CD4-positive, alpha-beta T cell (primary cell): ENCODE measurements at regions not wholly inside any gene's neighbourhood (a gene's known extent, or its start where the extent isn't known, plus 50 kb on each side); places are given as distances from the start of the nearest gene placed in this dataset.

Experiments
- ATAC-seq: fragments of 200-7000 bp; cut with Tn5 transposase; one replicate; pipeline ENCODE4 v1.10.0; 2022; ENCODE audit warnings: mild to moderate bottlenecking; ENCODE audit not compliant: poor library complexity
- CTCF ChIA-PET: fragments of 350-600 bp; sonication (Branson Sonifier 250); formaldehyde crosslinking; loops from one replicate; lab custom pipeline; 2021; ENCODE audit warnings: antibody characterized with exemption, inconsistent platforms; lab: Charles Lee
- POLR2A ChIA-PET: fragments of 350-600 bp; sonication (Branson Sonifier 250); formaldehyde crosslinking; loops from one replicate; lab custom pipeline; 2021; ENCODE audit warnings: antibody characterized with exemption, inconsistent platforms; lab: Charles Lee
- DNase-seq, 14 experiments: peaks; one replicate each; pipeline ENCODE4 v3.0.0-alpha.2; 2013 to 2020; ENCODE audit warnings: mixed read lengths in 2 of 14
- H3K27ac ChIP-seq, 2 donors: one replicate each; pipeline versions ENCODE4 v1.5.1 to v1.7.0; 2013; ENCODE audit warnings: low read length in 2 of 2, low read depth in 1 of 2, mild to moderate bottlenecking in 1 of 2
- H3K27me3 ChIP-seq, 2 experiments: 1 replicate in 1 of 2; 2 replicates in 1 of 2; pipeline versions ENCODE4 v1.6.1 to v1.7.0; 2013; ENCODE audit warnings: low read length in 2 of 2, control low read depth in 1 of 2, mild to moderate bottlenecking in 1 of 2, moderate library complexity in 1 of 2; ENCODE audit not compliant: insufficient read depth in 2 of 2, control insufficient read depth in 1 of 2
- H3K36me3 ChIP-seq: one replicate; pipeline ENCODE4 v1.6.1; 2013; ENCODE audit warnings: low read length, control low read depth; ENCODE audit not compliant: insufficient read depth
- H3K4me1 ChIP-seq: one replicate; pipeline ENCODE4 v1.6.1; 2013; ENCODE audit warnings: low read length, control low read depth; ENCODE audit not compliant: insufficient read depth
- H3K4me3 ChIP-seq: one replicate; pipeline ENCODE4 v1.5.1; 2013; ENCODE audit warnings: mild to moderate bottlenecking, low read length, moderate library complexity
- H3K9me3 ChIP-seq, 2 experiments: 1 replicate in 1 of 2; 2 replicates in 1 of 2; pipeline versions ENCODE4 v1.6.1 to v1.7.0; 2013; ENCODE audit warnings: low read length in 2 of 2, mild to moderate bottlenecking in 2 of 2, control low read depth in 1 of 2, moderate library complexity in 1 of 2; ENCODE audit not compliant: control insufficient read depth in 1 of 2, insufficient read depth in 1 of 2
- H3K27ac Mint-ChIP-seq: one replicate; pipeline ENCODE4 v1.8.0; 2020; ENCODE audit warnings: mixed read lengths
- H3K27me3 Mint-ChIP-seq: one replicate; pipeline ENCODE4 v1.8.0; 2021; ENCODE audit warnings: mixed read lengths
- H3K36me3 Mint-ChIP-seq: one replicate; pipeline ENCODE4 v1.8.0; 2021; ENCODE audit warnings: low read depth, mixed read lengths
- H3K4me1 Mint-ChIP-seq: one replicate; pipeline ENCODE4 v1.8.0; 2021; ENCODE audit warnings: low read depth, mixed read lengths
- H3K4me3 Mint-ChIP-seq: one replicate; pipeline ENCODE4 v1.8.0; 2020; ENCODE audit warnings: mild to moderate bottlenecking, mixed read lengths
- H3K9me3 Mint-ChIP-seq: one replicate; pipeline ENCODE4 v1.8.0; 2020; ENCODE audit warnings: mixed read lengths
- CTCF ChIP-seq: fragments of 200-600 bp; IDR thresholded peaks from one replicate; pipeline ENCODE4 v1.8.0; 2022; ENCODE audit warnings: antibody characterized with exemption, mild to moderate bottlenecking
- intact Hi-C, 2 experiments: fragments of 100-400 bp; cut with DNase I in 1 of 2; cut with micrococcal nuclease in 1 of 2; formaldehyde crosslinking; loops; one replicate each; pipeline versions ENCODE4 v1.15.1 to v1.9.0; 2023 to 2025; cut with DNase I, micrococcal nuclease

GRCh38 chr13:105168295-105168694 is 1367.2 kb downstream of the EFNB2 start:
- H3K9me3 Mint-ChIP-seq: no peaks in the 10 kb centered on the region
- H3K27ac ChIP-seq: no peak overlapping the region
- H3K4me1 ChIP-seq: no peaks in the 10 kb centered on the region
- DNase-seq (no peak), ATAC-seq (no peak)
- ChIA-PET CTCF (no interaction called here), POLR2A (no interaction called here)
- H3K27ac Mint-ChIP-seq: no peak overlapping the region
- no peak for TF ChIP-seq CTCF
- H3K36me3 Mint-ChIP-seq: no peaks in the 10 kb centered on the region
- no peaks in the 10 kb centered on the region for H3K36me3 ChIP-seq
- H3K4me3 Mint-ChIP-seq: no peak overlapping the region
- H3K4me1 Mint-ChIP-seq: no peaks in the 10 kb centered on the region
- H3K4me3 ChIP-seq: no peak overlapping the region
- H3K27me3 Mint-ChIP-seq: peaks cover 6% of the 10 kb centered on the region
- intact Hi-C loops: no loop called here
- no peaks in the 10 kb centered on the region for H3K27me3 ChIP-seq
- no peaks in the 10 kb centered on the region for H3K9me3 ChIP-seq

GRCh38 chr13:105167385-105167784 is 1368.1 kb downstream of the EFNB2 start:
- Histone ChIP-seq H3K27me3 (no peaks in the 10 kb centered on the region), H3K36me3 (no peaks in the 10 kb centered on the region), H3K9me3 (no peaks in the 10 kb centered on the region), H3K27ac (no peak overlapping the region), H3K4me3 (no peak overlapping the region), H3K4me1 (no peaks in the 10 kb centered on the region)
- ChIA-PET CTCF (interaction anchor here (0.6 kb wide), 1 partner anchor 40 kb away, joined by 3 read pairs; no protein-coding TSS in a partner anchor), POLR2A (no interaction called here)
- intact Hi-C loops: no loop called here
- H3K9me3 Mint-ChIP-seq: no peaks in the 10 kb centered on the region
- DNase-seq (no peak), ATAC-seq (no peak)
- H3K4me1 Mint-ChIP-seq: no peaks in the 10 kb centered on the region
- H3K27me3 Mint-ChIP-seq: peaks cover 6% of the 10 kb centered on the region
- H3K27ac Mint-ChIP-seq: no peak overlapping the region
- TF ChIP-seq CTCF: no peak
- H3K4me3 Mint-ChIP-seq: no peak overlapping the region
- H3K36me3 Mint-ChIP-seq: no peaks in the 10 kb centered on the region

- no peak for ATAC-seq
Measured at GRCh38 chr13:105165449-105166125, 1369.9 kb downstream of the EFNB2 start.

More at GRCh38 chr13:105165449-105166125, 1369.9 kb downstream of the EFNB2 start:
- Histone ChIP-seq H3K27ac (no peak overlapping the region), H3K4me3 (no peak overlapping the region), H3K27me3 (no peaks in the 10 kb centered on the region), H3K9me3 (no peaks in the 10 kb centered on the region), H3K36me3 (no peaks in the 10 kb centered on the region), H3K4me1 (no peaks in the 10 kb centered on the region)
- Mint-ChIP-seq H3K27ac (no peak overlapping the region), H3K4me3 (no peak overlapping the region), H3K9me3 (no peaks in the 10 kb centered on the region), H3K36me3 (no peaks in the 10 kb centered on the region), H3K4me1 (no peaks in the 10 kb centered on the region), H3K27me3 (peaks cover 12% of the 10 kb centered on the region)
- ChIA-PET CTCF (no interaction called here), POLR2A (no interaction called here)
- no peak for TF ChIP-seq CTCF
- no peak for DNase-seq
- intact Hi-C loops: no loop called here
